Gastrocnemius medialis (tissue), 4 donors: ENCODE measurements at regions not wholly inside any gene's neighbourhood (a gene's known extent, or its start where the extent isn't known, plus 50 kb on each side); places are given as distances from the start of the nearest gene placed in this dataset.

Experiments used
- ATAC-seq, 2 donors: fragments of 150-250 bp; one replicate each; pipeline ENCODE4 v1.9.1; 2016
- DNase-seq, 2 donors: peaks; one replicate each; pipeline ENCODE4 v3.0.0-alpha.2; 2019
- H3K27ac ChIP-seq, 4 donors: fragments of 200-600 bp; sonication (generic); 1 replicate in 1 of 4; 2 replicates in 3 of 4; pipeline ENCODE4 v1.5.1; 2016 to 2018; ENCODE audit warnings: mild to moderate bottlenecking in 2 of 4, moderate library complexity in 1 of 4
- H3K27me3 ChIP-seq, 3 donors: fragments of 200-600 bp; sonication (generic) in 2 of 3; 1 replicate in 1 of 3; 2 replicates in 2 of 3; pipeline versions ENCODE4 v1.5.1 to v1.6.0; 2016 to 2019; ENCODE audit warnings: mild to moderate bottlenecking in 1 of 3, moderate library complexity in 1 of 3
- H3K36me3 ChIP-seq, 2 donors: fragments of 200-600 bp; sonication (generic) in 1 of 2; one replicate each; pipeline ENCODE4 v1.5.1; 2017 to 2018
- H3K4me1 ChIP-seq, 2 donors: fragments of 200-600 bp; sonication (generic) in 1 of 2; one replicate each; pipeline ENCODE4 v1.5.1; 2016 to 2017; ENCODE audit warnings: mild to moderate bottlenecking in 2 of 2
- H3K4me3 ChIP-seq, 4 donors: fragments of 200-600 bp; sonication (generic) in 3 of 4; 1 replicate in 1 of 4; 2 replicates in 3 of 4; pipeline ENCODE4 v1.5.1; 2016 to 2019; ENCODE audit warnings: mild to moderate bottlenecking in 2 of 4
- H3K9me3 ChIP-seq, 3 donors: fragments of 200-600 bp; sonication (generic) in 2 of 3; 1 replicate in 1 of 3; 2 replicates in 2 of 3; pipeline ENCODE4 v1.5.1; 2016 to 2019
- POLR2A ChIP-seq, 2 donors: fragments of 450-650 bp; IDR thresholded peaks; one replicate each; pipeline ENCODE4 v1.6.1; 2017; ENCODE audit warnings: antibody characterized with exemption in 2 of 2, mild to moderate bottlenecking in 2 of 2, moderate library complexity in 2 of 2
- in situ Hi-C, 4 donors: fragments of 200-750 bp; cut with MboI; loops; one replicate each; pipeline versions ENCODE4 v1.15.0 to v1.8.0; 2017; ENCODE audit warnings: low sequenced_read_pairs in 4 of 4
- intact Hi-C: fragments of 100-400 bp; cut with DNase I; formaldehyde crosslinking; loops from one replicate; pipeline ENCODE4 v1.15.1; 2023; ENCODE audit warnings: low total_unique reads
- TF ChIP-seq, protein P1 (sequence below), 5 experiments: fragments of 450-650 bp in 3 of 5; fragments of 200-600 bp in 2 of 5; sonication (generic) in 2 of 5; IDR thresholded peaks in 4 of 5; conservative IDR thresholded peaks in 1 of 5; 1 replicate in 4 of 5; 2 replicates in 1 of 5; pipeline ENCODE4 v1.5.1; 2016 to 2019; ENCODE audit warnings: antibody characterized with exemption in 5 of 5, mild to moderate bottlenecking in 3 of 5, moderate library complexity in 3 of 5

DNA sequence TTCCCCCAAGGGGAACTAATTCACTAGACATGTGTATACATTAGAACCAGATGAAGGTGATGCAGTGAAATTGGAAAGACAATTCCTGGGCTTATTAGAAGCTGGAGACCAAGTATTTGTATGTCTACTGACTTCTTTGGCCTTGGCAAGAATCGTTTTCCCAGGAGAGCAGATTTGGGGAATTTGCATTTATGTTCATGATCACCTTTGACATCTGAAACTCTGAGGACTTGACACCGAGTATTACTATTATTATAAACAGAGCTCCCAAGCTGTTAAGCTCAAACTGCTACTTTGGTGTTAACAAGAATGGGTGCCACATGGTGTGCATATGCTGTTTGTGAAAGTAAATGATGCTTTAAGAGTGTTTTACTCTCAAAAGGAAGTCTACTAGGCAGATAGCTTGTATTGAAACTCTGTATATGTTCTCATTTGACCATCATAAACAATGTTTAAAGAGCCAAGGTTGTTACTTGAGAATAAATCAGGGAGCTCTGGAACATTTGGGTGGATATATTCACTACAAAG is 519.8 kb upstream of the GOLIM4 start:
- in situ Hi-C loops (no loop called here), intact Hi-C loops (no loop called here)
- no peak for DNase-seq
- Histone ChIP-seq H3K4me1 (no peaks in the 10 kb centered on the region), H3K9me3 (no peaks in the 10 kb centered on the region), H3K4me3 (no peak overlapping the region), H3K27me3 (no peaks in the 10 kb centered on the region), H3K27ac (no peak overlapping the region), H3K36me3 (no peaks in the 10 kb centered on the region)
- no peak for ATAC-seq
- TF ChIP-seq, protein P1, sequence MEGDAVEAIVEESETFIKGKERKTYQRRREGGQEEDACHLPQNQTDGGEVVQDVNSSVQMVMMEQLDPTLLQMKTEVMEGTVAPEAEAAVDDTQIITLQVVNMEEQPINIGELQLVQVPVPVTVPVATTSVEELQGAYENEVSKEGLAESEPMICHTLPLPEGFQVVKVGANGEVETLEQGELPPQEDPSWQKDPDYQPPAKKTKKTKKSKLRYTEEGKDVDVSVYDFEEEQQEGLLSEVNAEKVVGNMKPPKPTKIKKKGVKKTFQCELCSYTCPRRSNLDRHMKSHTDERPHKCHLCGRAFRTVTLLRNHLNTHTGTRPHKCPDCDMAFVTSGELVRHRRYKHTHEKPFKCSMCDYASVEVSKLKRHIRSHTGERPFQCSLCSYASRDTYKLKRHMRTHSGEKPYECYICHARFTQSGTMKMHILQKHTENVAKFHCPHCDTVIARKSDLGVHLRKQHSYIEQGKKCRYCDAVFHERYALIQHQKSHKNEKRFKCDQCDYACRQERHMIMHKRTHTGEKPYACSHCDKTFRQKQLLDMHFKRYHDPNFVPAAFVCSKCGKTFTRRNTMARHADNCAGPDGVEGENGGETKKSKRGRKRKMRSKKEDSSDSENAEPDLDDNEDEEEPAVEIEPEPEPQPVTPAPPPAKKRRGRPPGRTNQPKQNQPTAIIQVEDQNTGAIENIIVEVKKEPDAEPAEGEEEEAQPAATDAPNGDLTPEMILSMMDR (IDR thresholded peaks at IDR 0.05 in 4 of 5, conservative IDR thresholded peaks at IDR 0.05 in 1 of 5) = no peak
- no peak for TF ChIP-seq POLR2A (IDR thresholded peaks at IDR 0.05)

DNA sequence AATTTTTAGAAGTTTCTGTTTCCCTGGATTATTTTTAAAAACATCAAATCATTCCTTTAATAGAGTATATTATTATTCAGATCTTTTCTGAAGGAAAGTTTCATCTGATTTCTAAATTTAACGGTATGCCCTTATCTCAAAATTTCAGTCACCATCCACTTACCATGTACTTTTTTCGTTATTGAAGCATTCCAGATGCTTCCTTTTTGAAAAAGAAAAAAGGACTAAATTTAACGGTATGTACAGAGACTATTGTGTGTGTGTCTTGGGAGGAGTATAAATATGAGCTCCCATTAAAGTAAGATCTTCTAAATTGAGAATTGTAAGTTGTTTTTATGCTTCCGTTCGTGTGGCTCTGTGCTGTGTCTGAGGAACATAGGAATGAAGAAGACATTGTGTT is 517.4 kb upstream of the GOLIM4 start:
- Histone ChIP-seq H3K27ac (no peak overlapping the region), H3K4me3 (no peak overlapping the region), H3K27me3 (no peaks in the 10 kb centered on the region), H3K4me1 (no peaks in the 10 kb centered on the region), H3K9me3 (no peaks in the 10 kb centered on the region), H3K36me3 (no peaks in the 10 kb centered on the region)
- in situ Hi-C loops (no loop called here), intact Hi-C loops (no loop called here)
- DNase-seq (no peak), ATAC-seq (no peak)
- no peak for TF ChIP-seq POLR2A (IDR thresholded peaks at IDR 0.05)
- TF ChIP-seq, protein P1 (IDR thresholded peaks at IDR 0.05 in 4 of 5, conservative IDR thresholded peaks at IDR 0.05 in 1 of 5) = no peak

DNA sequence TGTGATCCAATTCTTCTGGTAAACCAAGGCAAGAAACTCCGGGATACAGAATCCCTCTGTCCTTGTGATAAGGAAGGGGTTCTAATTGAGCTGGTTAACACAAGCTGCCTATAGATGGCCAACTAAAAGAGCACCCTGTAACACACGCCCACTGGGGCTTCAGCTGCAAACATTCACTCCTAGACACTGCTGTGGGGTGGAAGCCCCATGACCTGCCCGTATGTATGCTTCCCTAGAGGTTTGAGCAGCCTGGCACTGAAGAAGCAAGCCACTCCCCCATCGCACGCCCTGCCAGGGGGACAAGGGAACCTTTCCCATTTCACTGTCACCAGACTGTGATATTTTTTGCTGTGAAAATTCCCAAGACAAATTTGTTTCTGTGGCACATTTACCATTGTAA is 516.9 kb upstream of the GOLIM4 start:
- no peak overlapping the region for H3K27ac ChIP-seq
- intact Hi-C loops = no loop called here
- H3K9me3 ChIP-seq = no peaks in the 10 kb centered on the region
- H3K4me1 ChIP-seq = no peaks in the 10 kb centered on the region
- no peaks in the 10 kb centered on the region for H3K27me3 ChIP-seq
- H3K4me3 ChIP-seq = no peak overlapping the region
- TF ChIP-seq POLR2A (IDR thresholded peaks at IDR 0.05) = no peak
- TF ChIP-seq, protein P1 (IDR thresholded peaks at IDR 0.05 in 4 of 5, conservative IDR thresholded peaks at IDR 0.05 in 1 of 5) = no peak
- DNase-seq (no peak), ATAC-seq (no peak)
- in situ Hi-C loops = no loop called here
- no peaks in the 10 kb centered on the region for H3K36me3 ChIP-seq

DNA sequence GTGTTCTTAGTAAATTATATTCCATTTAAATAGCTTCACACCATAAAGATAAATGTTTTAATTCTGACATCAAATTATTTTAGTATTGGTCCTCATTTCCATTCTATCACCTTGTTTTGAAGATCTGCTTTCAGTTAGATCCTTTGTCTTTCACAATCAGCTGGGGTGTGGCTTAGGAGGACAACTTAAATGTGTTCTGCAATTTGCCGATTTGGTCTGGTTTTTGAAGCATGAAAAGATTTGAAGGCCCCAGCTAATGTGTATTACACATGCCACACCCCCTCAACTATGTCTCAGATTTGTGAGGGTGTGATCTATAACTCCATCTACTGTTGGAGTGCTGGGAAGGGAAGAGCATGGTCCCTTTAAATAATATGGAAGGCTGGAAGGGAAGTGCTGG is 516.1 kb upstream of the GOLIM4 start:
- ATAC-seq = no peak
- Histone ChIP-seq H3K27ac (no peak overlapping the region), H3K4me3 (no peak overlapping the region), H3K36me3 (no peaks in the 10 kb centered on the region), H3K27me3 (no peaks in the 10 kb centered on the region), H3K9me3 (no peaks in the 10 kb centered on the region), H3K4me1 (no peaks in the 10 kb centered on the region)
- TF ChIP-seq, protein P1 (IDR thresholded peaks at IDR 0.05 in 4 of 5, conservative IDR thresholded peaks at IDR 0.05 in 1 of 5) = no peak
- TF ChIP-seq POLR2A (IDR thresholded peaks at IDR 0.05) = no peak
- DNase-seq = no peak
- intact Hi-C loops (no loop called here), in situ Hi-C loops (no loop called here)

DNA sequence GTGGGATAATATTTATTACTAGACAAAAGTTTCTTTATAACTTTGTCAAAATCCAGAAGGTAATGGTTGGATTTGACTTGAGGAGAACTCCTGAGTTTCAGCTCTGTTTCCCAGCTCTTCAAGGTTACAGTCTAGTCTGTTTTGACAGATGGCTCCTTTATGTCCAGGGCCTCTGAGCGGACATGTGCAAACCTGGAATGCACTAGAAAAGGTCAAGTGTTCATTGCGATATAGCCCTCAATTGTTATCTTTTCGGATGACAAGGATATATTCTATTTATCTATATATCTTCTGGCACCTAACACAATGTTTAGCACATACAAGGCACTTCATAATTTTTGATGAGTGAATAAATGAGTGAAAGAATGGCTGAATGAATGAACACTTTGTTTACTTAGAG is 513.2 kb upstream of the GOLIM4 start:
- H3K9me3 ChIP-seq = no peaks in the 10 kb centered on the region
- no peaks in the 10 kb centered on the region for H3K4me1 ChIP-seq
- ATAC-seq (no peak), DNase-seq (no peak)
- H3K27ac ChIP-seq = no peak overlapping the region
- in situ Hi-C loops = no loop called here
- H3K36me3 ChIP-seq = no peaks in the 10 kb centered on the region
- no peaks in the 10 kb centered on the region for H3K27me3 ChIP-seq
- intact Hi-C loops = no loop called here
- TF ChIP-seq, protein P1 (IDR thresholded peaks at IDR 0.05 in 4 of 5, conservative IDR thresholded peaks at IDR 0.05 in 1 of 5) = no peak
- no peak for TF ChIP-seq POLR2A (IDR thresholded peaks at IDR 0.05)
- no peak overlapping the region for H3K4me3 ChIP-seq
